Iris pigment epithelial cell (primary cell): ENCODE measurements at regions not wholly inside any gene's neighbourhood (a gene's known extent, or its start where the extent isn't known, plus 50 kb on each side); places are given as distances from the start of the nearest gene placed in this dataset.

Experiments
- DNase-seq: peaks from one replicate; pipeline ENCODE4 v3.0.0-alpha.2; 2011; ENCODE audit warnings: low read depth

DNA sequence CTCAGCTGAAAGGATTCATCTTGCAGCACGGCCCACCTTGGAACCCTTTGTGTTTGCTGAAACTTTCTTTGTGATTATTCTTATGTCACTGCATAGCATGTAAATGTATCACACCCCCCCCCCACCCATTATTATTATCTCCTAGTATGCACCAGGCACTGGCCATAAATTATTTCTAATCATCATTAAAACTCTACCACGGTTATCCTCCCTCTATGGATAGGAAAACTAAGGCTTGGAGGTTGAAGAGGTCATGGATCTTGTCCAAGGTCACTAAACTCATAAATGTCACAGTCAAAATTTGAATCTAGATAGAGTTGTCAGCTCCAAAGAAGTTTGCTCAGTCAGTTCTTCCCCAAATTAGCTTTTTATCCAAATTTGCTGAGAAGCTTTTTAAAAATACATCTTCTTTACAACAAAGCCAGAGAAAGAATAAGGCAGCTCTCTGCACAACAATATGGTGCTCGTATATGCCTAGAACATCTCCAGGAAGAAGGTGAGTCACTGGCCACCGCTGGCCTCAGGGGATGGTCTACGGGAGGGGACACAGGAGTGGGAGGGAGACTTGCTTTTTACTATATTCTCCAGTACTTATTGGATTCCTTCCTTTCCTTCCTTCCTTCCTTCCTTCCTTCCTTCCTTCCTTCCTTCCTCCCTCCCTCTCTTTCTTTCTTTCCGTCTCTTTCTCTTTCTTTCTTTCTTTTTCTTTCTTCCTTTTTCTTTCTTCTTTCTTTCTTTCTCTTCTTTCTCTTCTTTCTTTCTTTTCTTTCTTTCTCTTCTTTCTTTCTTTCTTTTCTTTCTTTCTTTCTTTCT is 134.5 kb downstream of the VEGFA start:
- DNase-seq, result peak; percentile 21

DNA sequence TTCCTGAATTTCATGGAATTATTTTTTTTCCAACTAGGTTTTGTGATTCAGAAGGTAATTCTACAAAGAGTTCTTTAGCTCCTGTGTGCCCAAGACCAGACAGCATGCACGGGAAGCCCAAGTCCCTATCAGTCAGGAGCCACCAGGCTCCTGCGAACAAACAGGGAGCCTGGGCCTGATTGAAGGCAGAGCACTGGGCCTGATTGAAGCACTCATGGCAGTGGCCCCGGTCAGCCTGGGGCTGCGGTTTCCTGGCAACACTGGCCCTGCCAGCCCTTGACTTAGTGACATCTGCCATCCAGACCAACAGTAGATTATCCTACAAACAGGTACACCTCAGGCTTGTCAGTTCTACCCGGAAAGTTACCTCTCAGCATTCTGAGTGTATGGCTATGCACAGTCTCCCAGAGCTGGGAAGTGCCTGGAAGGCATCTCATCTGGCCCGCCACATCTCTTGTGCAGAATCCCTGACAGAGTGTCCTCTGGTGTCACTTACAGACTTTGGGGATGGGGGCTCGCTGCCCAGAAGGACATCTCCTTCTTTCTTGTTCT is 133.8 kb downstream of the VEGFA start:
- DNase-seq, result no peak

DNA sequence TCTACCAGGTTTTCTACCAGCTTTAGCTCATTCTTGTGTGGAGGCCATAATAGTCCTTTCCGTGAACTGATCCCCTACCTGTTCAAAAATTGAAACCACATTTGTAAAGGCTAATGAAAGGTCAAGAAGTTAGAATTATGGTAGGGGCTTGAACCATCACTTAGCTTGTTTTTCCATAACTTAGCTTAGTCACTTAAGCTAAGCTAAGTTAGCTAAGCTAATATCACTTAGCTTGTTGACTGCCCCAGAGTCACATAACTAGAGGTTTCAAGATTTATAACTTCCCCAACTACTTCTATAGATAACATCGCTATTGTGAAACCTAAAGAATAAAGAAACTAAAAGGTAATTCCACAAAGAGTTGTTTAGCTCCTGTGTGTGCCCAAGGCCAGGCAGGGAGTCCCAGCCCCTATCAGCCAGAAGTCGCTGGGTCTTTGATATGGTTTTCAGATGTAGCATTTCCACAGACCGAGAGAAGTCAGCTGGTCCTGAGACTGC is 131.8 kb downstream of the VEGFA start:
- DNase-seq, result no peak

DNA sequence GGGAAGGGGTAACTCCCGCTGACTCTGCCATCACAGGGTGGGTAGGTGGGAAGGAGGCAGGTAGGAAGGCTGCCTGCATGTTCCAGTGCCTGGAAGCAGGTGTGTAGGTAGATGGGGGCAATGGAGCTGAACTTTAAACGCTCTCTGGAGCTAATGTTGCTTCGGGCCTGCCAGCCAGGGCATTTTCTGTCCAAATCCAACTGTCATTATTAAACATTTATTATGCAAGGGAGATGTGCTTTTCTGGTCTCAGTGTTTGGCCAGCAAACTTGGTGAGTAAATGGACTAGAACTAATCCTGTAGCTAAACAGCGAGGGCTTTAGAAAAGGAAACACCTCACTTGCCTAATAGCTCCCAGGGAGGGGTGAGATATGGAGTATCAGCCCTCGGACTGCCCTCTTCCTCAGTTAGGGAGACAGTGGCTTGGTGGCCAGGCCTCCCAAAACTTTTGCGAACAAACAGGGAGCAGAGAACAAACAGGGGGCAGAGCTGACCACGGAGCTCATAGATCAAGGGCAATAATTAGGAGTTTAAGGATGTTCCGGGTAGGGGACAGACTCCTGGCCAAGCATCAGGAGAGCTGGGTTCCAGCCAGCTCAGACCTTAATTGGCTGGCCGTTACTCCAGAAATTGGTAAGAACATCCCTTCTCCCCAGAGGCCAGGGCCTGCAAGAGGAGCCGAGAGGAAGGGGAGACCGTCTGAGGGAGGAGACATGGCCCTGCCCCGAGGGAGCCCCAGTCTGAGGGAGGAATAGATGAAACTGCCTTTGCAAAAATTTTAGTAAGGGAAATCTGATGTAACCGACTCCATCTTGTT is 131.1 kb downstream of the VEGFA start:
- DNase-seq, result peak; percentile 22

DNA sequence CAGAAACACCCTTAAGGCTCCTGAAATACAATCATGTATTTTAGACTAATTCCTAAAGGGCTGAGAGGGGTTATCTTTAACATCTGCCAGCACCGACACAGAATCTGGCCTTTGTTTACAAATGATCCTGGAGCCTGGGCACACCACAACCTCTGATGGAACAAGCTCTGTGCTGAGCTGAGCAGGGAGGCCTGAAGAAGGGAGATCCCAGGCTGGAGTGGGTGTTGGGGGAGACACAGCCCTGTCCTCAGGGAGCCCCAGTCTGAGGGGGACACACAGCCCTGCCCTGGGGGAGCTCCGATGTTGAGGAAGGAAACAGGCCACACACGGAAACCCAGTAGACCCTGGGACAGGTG is 130.5 kb downstream of the VEGFA start:
- DNase-seq, result no peak

DNA sequence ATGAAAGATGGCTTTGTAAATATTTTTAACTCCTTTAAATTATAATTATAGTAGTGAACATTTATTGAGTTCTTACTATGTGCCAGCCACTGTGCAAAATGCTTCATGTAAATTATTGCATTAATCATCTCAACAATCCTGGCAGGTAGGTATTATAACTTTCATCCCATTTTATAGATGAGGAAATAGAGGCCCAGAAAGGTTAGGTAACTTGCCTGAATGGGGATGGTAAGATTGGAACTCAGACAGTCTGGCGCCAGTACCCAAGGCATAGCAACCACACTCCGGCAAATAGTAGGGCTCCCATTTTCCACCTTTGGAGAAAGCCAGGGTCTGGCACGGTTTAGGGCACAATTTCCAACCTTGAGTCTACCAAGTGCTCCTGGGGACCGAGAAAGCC is 129.8 kb downstream of the VEGFA start:
- no peak for DNase-seq

DNA sequence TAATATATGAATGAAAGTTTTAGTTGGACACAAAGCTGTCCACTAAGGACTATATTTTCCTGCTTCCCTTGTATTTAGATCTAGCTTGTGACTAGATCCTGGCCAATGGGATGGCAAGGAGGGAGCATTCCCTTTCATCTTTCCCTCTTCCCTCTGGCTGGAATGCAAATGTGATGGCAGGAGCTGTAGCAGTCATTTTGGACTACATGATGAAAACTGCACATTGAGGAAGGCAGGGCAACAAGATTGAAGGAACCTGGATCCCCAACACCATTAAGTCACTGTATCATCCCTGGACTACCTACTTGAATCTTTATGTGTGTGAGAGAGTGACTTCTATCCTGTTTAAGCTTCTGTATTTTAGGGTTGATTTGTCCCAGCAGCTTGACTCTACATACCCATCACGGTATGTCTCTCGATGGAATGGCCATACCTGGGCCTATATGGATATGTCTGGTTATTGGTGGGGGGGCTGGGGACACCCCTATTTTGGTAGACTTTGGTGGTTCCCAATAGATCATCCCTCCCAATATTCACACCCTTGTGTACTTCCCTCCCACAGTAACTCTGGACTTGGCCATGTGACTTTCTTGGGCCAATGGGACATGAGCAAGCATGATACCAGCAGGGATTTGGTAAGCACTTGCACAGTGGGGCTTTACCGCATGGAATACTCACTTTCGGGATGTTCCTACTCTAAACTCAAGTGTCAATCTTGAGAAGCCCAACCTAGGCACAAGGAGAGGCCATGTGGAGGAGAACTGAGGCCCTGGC is 128.5 kb downstream of the VEGFA start:
- DNase-seq, result no peak

DNA sequence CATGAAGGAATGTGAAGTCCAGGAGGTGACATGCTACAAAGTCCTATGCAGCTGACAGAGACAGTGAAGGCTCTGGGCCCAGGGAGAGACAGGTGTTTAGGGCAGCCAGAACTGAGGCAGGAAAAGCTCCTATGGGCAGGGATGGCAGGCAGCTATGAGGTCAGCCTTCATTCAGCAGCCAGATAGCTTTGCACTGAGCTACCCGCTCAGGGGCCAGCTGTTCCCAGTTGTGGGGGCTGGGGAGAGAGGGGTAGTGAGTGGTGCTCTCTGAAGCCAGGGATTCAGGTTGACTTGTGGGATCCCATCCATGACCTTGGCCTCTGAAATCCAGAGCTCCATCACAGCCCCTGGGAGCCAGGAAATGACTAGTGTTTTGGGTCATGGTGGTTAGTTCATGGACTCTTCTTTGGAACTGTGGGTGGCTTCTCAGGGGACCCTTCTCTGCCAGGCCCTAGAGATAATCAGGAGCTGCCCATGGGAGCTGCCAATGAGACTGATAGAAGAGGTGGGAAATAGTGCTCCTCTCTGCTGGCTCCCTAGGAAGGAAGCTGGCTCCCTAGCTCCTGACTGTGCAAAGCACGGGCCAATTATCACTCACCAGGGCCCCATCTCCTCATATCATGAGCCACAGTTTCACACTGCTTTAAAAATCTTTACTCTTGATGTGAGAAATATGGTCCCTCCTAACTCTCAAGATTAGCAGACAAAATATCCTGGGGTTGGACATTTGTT is 127.7 kb downstream of the VEGFA start:
- no peak for DNase-seq

DNA sequence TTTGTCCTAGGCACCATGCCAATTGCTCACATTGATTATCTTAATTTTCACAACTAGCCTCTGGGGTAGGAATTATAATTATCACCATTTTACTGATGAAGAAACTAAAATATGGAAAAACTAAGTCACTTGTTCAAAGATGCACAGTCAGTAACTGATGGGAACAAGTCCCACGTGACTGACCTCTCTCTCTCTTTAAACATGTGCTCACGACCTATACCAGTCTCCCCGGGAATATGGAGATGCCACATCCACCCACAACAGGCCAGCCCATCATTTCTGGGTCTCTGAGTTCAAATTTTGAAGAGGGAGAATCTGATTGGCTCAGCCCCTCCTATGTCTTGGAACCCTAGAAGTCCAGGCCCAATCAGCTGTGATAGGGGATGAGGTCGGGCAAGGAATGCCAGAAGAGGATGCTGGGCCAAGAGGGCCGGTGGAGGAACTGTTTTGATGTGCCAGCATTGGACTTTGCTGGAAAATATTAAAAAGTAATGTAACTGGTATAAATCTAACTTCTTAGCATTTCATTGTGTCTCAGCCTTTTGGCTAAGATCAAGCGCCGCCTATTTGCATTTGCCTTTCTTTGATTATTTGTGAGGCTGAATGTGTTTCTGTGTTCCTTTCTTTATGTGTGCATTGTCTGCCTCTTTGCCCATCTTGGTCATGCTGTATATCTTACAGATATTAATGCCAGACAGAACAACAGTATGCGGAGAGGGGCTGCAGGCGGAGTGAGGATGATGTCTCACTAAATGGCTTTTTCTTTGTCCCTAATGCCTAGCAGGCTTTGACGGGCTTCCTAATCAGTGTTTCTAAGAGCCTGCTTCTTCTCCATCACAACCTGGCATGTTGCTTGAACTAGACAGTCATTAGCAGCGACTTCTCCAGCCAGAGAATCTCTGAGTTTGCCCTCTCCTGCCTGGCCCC is 126.6 kb downstream of the VEGFA start:
- DNase-seq, result no peak

DNA sequence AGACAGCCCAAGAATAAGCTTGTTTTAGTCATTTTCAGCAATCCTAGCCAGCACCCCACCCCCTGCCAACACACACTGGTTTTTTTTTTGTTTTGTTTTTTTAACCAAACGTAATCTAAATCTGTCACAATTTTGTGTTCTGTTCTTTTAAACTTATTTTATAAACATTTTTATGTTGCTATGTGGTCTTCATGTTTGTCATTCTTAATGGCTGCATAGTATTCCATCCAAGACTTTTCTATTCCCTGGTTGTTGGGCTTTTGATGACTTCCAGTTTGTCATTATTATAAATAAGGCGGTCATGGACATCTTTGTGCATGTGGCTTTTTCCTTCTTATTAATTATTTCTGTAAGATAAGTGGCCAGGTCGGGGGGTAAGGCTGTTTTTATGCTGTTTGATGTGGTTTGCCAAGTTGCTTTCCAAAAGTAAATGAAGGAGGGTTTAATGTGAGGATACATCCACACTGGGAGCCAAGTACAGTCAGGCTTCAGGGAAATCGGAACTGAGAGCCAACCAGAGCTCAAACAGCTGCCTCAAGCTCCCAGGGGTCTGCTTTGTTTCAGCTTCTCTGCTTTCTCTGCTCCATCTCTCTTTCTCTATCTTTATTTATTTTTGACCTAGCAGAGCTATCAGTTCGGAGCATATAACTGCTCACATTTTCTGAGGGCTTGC is 125.8 kb downstream of the VEGFA start:
- DNase-seq, result no peak

DNA sequence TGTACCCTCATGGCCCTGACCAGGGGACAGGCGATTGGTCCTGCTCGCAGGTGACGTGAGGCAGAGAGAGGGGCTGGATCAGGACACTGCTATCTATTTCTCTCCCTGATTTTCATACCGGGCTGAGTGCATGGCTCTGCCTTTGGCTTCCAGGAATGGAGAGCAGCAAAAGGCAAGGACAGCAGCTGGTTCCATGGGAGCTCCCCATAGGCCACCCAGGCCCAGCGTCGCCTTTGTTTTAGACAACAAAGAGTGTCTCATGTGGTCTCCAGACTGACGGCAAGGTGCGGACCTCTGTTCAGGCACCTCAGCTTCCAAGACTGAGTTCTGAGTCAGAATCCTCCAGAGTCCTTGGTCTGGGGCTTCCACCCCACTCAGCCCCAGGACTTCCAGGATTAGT is 123.1 kb downstream of the VEGFA start:
- no peak for DNase-seq

DNA sequence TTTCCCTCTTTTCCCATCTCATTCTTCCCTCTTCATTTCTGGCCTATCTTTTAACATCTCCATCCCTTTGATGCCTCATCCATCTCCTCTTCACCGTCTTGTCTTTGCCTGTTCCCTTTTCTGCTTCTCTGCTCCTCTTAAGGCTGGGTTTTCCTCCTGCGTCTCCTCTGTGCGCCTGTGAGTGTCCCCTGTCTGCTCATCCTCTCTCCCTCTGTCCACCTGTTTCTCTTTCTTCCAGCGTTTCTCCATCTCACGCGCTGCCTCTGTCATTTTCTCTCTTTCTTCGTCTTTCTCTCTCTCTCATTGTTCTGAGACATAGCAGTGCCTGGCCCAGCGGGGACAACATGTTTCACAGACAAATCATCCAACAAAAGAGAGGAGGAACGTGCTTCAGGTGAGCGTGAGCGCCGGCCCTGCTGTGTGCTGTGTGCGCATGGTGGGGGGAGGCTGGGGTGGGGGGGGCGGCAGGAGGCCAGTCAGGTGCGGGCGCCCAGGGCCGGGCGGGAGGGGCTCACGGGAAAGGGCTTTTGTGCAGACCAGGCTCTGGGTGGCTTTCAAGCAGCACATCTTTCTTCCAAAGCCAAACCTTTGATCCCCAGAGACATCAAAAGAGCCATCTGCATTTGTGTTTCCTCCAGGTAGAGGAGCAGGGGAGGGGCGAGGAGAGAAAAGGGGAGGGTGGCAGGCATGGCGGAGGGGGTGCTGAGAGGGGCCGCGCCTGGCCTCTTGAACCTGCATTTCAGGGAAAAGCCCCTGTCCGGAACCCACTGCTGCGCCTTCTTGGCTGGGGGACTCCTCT is 121.3 kb downstream of the VEGFA start:
- DNase-seq, result no peak

DNA sequence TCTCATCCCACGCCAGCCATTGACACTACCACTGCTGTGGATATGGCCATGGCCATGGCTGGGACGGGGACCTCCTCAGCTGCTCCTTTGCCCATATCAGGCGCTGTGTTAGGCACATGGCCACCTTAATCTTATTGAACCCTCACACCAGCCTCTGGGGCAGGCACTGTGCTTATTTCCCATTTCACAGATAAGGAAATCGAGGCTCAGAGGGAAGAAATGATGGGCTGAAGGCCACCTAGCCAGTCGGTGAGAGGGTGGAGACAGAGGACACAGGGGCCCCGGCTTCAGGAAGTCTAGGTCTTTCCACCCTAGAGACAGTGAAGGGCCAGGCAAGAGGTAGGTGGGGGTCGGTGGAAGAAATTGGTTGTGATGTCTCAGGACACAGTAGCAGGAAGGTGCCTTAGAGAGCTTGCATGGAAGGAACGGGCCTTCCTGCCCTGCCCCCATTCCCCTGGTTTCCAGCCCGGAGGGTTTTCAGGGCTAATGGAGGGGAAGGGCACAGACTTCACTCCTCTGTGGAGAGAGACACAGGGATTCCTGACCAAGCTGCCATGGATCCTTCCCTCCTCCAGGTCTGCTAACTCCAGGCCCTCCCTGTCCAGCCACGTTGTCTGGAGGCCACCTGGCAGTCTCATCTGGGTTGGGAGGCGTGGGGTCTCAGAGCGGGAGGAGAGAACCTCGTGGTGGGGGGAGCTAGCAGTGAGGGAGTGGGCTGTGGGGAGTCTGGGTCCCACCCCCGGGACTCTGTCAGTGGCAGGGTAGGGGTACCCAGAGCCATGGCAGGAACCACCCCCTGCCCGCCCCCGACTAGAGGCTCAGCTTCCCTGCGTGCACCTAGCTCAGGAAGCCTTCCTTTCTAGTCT is 120.4 kb downstream of the VEGFA start:
- no peak for DNase-seq

DNA sequence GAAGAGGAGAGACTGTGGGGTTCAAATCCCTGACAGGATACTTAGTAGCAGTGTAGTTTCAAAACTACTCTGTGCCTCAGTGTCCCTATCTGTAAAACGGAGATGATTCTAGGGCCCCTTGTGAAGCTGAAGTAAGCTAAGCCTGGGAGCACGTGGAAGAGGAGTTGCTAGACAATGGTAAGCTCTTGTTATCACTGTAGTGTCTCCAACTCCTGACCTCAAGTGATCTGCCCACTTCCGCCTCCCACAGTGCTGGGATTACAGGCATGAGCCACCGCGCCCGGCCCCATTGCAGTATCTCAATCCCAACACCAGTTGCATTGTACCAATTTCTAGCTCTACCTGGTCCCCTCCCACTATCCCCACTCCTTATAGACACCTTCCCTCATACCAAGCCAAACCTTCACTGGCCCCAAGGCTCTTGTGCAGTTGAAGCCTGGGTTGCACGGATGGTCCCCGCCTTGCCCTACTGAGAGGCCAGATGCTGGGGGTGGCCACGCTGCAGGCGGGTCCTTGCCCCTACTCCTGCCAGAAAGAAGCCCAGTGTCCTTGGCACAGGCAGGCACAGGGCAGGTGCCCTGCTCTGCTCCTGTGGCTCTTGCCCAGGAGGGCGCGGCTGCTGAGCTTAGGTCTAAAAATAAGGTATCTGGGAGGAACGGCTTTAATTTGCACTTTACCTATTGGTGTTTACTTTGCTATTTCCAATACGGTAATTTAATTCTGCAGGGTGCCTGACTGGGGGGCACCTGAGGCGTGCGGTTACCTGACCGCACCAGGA is 118.1 kb downstream of the VEGFA start:
- no peak for DNase-seq

DNA sequence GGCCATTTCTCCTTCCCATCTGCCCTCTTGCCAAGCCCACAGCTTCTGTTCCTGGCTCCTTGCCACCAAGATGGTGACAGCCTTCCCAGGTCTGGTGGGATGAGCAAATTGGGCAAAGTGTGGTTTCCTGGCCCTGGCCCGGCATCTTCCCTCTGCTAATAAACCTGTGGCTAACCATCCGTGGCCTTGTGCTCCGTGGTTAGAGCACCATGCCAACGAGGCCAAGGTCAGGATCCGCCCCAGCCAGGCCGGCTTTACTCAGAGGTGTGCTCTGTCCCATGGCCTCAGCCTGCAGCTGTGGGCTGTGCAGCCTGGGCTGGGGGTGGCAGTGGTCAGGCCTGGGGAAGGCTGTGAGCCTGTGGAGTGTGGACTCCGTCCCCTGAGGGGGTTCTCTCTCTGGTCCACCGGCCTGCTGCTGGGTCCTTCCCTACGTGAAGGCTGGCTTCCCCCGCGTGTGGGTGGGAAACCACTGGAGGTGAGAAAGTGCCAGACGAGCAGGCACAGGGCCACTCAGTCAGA is 117.4 kb downstream of the VEGFA start:
- no peak for DNase-seq

DNA sequence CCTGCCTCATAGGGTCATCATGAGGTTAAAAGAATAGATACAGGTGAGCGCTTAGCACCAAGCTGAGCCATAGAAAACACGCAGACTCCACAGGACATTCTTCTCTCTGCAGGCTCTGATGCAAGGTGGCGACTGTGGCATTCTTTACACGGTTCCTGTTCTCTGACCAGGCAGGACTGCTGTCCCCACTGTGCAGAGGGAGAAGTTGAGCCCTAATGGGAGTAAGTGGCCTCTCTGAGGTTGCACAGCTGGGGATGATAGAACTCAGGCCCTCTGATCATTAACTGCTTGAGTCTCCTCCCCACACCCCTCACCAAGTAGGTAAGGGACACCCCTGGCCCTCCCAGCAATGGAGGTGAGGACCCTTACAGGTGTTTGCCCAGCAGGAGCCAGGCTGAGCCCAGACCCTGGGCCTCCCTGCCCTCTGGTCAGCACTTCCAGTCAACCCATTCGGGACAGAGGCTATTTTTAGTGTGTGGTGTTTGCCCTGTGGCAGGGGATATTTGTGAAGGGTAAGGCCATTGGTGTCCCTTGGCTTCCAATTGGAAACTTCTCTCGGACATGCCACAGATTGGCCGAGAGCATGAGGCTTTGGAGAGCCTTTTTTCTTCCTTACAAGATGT is 116.8 kb downstream of the VEGFA start:
- DNase-seq, result no peak

DNA sequence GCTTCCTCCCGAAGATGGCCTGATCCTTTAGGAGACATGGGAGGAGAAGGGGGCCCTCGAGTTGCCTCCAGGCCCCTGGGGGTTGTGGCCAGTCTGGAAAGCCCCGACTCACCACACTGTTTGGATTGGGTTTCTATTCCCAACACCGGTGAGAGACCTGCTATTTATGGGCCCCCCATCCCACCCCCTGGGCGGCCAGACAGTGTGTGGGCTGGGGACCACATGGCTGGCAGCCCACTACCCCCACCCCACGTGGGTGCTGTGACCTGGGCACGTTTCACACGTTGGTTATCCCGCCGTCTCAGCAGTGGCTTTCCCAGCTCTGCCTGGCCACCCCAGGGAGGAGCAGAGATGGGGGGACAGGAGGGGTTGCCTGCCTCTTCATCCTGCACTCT is 116.1 kb downstream of the VEGFA start:
- no peak for DNase-seq
